GM12878 (cell line): ENCODE measurements at regions not wholly inside any gene's neighbourhood (a gene's known extent, or its start where the extent isn't known, plus 50 kb on each side); places are given as distances from the start of the nearest gene placed in this dataset.

Experiments
- ATAC-seq: fragments of 200-7000 bp; cut with Tn5 transposase; 3 replicates; pipeline ENCODE4 v1.9.1; 2020; ENCODE audit warnings: mild to moderate bottlenecking, moderate library complexity
- BruUV-seq: library from RNA; stranded (reverse); fragments of 400-500 nt; replicated peaks from 2 replicates; lab custom pipeline; 2021; lab: Mats Ljungman, UMichigan
- CTCF ChIA-PET: fragments of 300-600 bp; sonication (Branson Sonifier 250); formaldehyde crosslinking; extraction: SDS; loops from one replicate; lab custom pipeline; 2021; ENCODE audit warnings: inconsistent platforms; lab: Yijun Ruan, JAX
- POLR2A ChIA-PET: fragments of 350-600 bp; formaldehyde crosslinking; extraction: SDS; loops from one replicate; lab custom pipeline; 2021; ENCODE audit warnings: inconsistent platforms; lab: Charles Lee
- RAD21 ChIA-PET: fragments of 300-600 bp; sonication (Branson Sonifier 250); formaldehyde crosslinking; loops from one replicate; lab custom pipeline; 2023; ENCODE audit warnings: antibody characterized with exemption; ENCODE audit not compliant: unreplicated experiment; lab: Charles Lee
- SMC1A ChIA-PET: fragments of 300-600 bp; sonication (Branson Sonifier 250); formaldehyde crosslinking; loops from one replicate; lab custom pipeline; 2023; ENCODE audit not compliant: unreplicated experiment, uncharacterized antibody; lab: Charles Lee
- DNase-seq: peaks from one replicate; pipeline ENCODE4 v3.0.0-alpha.2; 2011; ENCODE audit warnings: low read depth, low spot score
- FAIRE-seq: peaks from 3 replicates; lab custom pipeline; 2011; peaks lifted over from hg19 to GRCh38; lab: Jason Lieb, UNC
- H2AFZ ChIP-seq: 2 replicates; pipeline ENCODE4 v1.6.0; 2011; ENCODE audit warnings: low read depth, low read length, control low read depth; ENCODE audit not compliant: control insufficient read depth
- H3K27ac ChIP-seq: 2 replicates; pipeline ENCODE4 v1.5.1; 2011; ENCODE audit warnings: control low read depth; ENCODE audit not compliant: control insufficient read depth, insufficient read depth
- H3K27me3 ChIP-seq, 2 experiments: replicated peaks in 1 of 2; 2 replicates each; pipeline versions ENCODE4 v1.6.0 to v1.6.1; 2011; ENCODE audit warnings: low read length in 1 of 2; ENCODE audit not compliant: control insufficient read depth in 2 of 2, insufficient read depth in 2 of 2
- H3K36me3 ChIP-seq, 2 experiments: 2 replicates each; pipeline ENCODE4 v1.5.1; 2011; ENCODE audit warnings: low read length in 1 of 2; ENCODE audit not compliant: control insufficient read depth in 2 of 2, insufficient read depth in 2 of 2
- H3K4me1 ChIP-seq: 2 replicates; pipeline ENCODE4 v1.6.1; 2011; ENCODE audit warnings: mild to moderate bottlenecking, low read length, moderate library complexity, mixed read lengths; ENCODE audit not compliant: control insufficient read depth, insufficient read depth
- H3K4me2 ChIP-seq: 2 replicates; pipeline ENCODE4 v1.6.0; 2011; ENCODE audit warnings: control low read depth; ENCODE audit not compliant: control insufficient read depth, insufficient read depth
- H3K4me3 ChIP-seq: fragments of 200-600 bp; sonication (generic); 2 replicates; pipeline ENCODE4 v1.5.1; 2016
- H3K79me2 ChIP-seq: 2 replicates; pipeline ENCODE4 v1.6.0; 2011; ENCODE audit warnings: low read length; ENCODE audit not compliant: control insufficient read depth, insufficient read depth
- H3K9ac ChIP-seq: 2 replicates; pipeline ENCODE4 v1.8.0; 2011; ENCODE audit warnings: low read length, control low read depth, mixed read lengths; ENCODE audit not compliant: control insufficient read depth, insufficient read depth
- H3K9me3 ChIP-seq: replicated peaks from 3 replicates; pipeline ENCODE4 v1.5.1; 2011; ENCODE audit warnings: mild to moderate bottlenecking, low read length; ENCODE audit not compliant: control insufficient read depth, insufficient read depth
- H4K20me1 ChIP-seq: 2 replicates; pipeline ENCODE4 v1.6.0; 2011; ENCODE audit not compliant: control insufficient read depth, insufficient read depth
- BMI1 ChIP-seq: fragments of 450-650 bp; IDR thresholded peaks from 2 replicates; pipeline ENCODE4 v1.6.1; 2016; ENCODE audit warnings: mild to moderate bottlenecking, moderate library complexity, borderline replicate concordance
- CHD2 ChIP-seq: IDR thresholded peaks from 2 replicates; pipeline ENCODE4 v1.6.1; 2011; ENCODE audit warnings: low read depth, low read length, improper control_type of control experiment, borderline replicate concordance
- HCFC1 ChIP-seq: fragments of 150-350 bp; IDR thresholded peaks from 2 replicates; pipeline ENCODE4 v1.6.1; 2014; ENCODE audit warnings: low read length
- KAT2A ChIP-seq: conservative IDR thresholded peaks from 2 replicates; pipeline ENCODE4 v1.6.1; 2011; ENCODE audit warnings: low read depth, low read length; ENCODE audit not compliant: control insufficient read depth
- KLF5 ChIP-seq: fragments of 450-650 bp; IDR thresholded peaks from 2 replicates; pipeline ENCODE4 v1.6.1; 2014; ENCODE audit warnings: mild to moderate bottlenecking; ENCODE audit not compliant: partially characterized antibody
- NBN ChIP-seq: fragments of 450-650 bp; IDR thresholded peaks from 2 replicates; pipeline ENCODE4 v1.6.1; 2016
- NFYB ChIP-seq: IDR thresholded peaks from 2 replicates; pipeline ENCODE4 v1.6.1; 2011; ENCODE audit warnings: low read depth, mild to moderate bottlenecking, low read length, improper control_type of control experiment, moderate library complexity; ENCODE audit not compliant: insufficient read depth
- POLR2A ChIP-seq: IDR thresholded peaks from 2 replicates; pipeline ENCODE4 v1.6.1; 2011; ENCODE audit warnings: low read depth, mild to moderate bottlenecking, low read length
- RAD51 ChIP-seq: fragments of 450-650 bp; IDR thresholded peaks from 2 replicates; pipeline ENCODE4 v1.6.1; 2016; ENCODE audit warnings: moderate library complexity, mild to moderate bottlenecking, inconsistent platforms
- SRF ChIP-seq, 2 experiments: IDR thresholded peaks; 2 replicates each; pipeline ENCODE4 v1.6.1; 2011; ENCODE audit warnings: low read depth in 2 of 2, low read length in 2 of 2, mild to moderate bottlenecking in 1 of 2, moderate library complexity in 1 of 2
- STAT1 ChIP-seq: fragments of 450-650 bp; conservative IDR thresholded peaks from 2 replicates; pipeline ENCODE4 v1.6.1; 2014; ENCODE audit warnings: antibody characterized with exemption, mild to moderate bottlenecking
- SUPT20H ChIP-seq: IDR thresholded peaks from 2 replicates; pipeline ENCODE4 v1.6.1; 2011; ENCODE audit warnings: low read depth, mild to moderate bottlenecking, low read length, moderate library complexity, borderline replicate concordance; ENCODE audit not compliant: control insufficient read depth
- in situ Hi-C: fragments of 300-500 bp; cut with MboI; formaldehyde crosslinking; loops from 9 replicates; pipeline ENCODE4 v1.14.3; 2018; ENCODE audit warnings: mixed read lengths
- intact Hi-C: fragments of 100-400 bp; cut with micrococcal nuclease; formaldehyde crosslinking; loops from one replicate; pipeline ENCODE4 v1.14.2; 2022; ENCODE audit not compliant: unreplicated experiment
- TF ChIP-seq, protein P1 (sequence below): fragments of 450-650 bp; IDR thresholded peaks from 2 replicates; pipeline ENCODE4 v1.6.1; 2017; ENCODE audit warnings: borderline replicate concordance

DNA sequence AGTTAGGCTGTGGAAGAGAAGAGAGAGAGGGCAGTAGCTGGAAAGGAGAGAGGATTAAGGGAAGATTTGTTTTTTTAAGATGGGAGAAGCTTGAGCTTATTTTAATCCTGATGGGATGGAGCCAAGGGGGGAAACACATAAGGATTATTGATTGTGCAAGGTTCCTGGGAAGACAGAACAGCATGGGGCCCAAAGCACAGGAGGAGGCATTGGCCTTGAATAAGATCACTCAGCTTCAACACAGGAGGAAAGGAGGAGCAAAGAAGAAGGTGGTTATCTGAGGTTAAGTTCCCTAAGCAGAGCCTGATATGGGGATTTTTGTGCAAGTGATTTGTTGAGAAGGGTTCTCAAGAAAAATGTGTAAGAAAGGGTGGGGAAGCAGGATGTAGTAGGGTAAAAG, 169.8 kb downstream of the ABCC12 start:
- H2AFZ ChIP-seq, result no peak overlapping the region
- POLR2A ChIA-PET, result no interaction called here
- H4K20me1 ChIP-seq, result no peaks in the 10 kb centered on the region
- no peaks in the 10 kb centered on the region for H3K36me3 ChIP-seq
- CTCF ChIA-PET, result no interaction called here
- intact Hi-C loops (no loop called here), in situ Hi-C loops (no loop called here)
- no peaks in the 10 kb centered on the region for H3K9me3 ChIP-seq
- ATAC-seq (no peak), DNase-seq (no peak), FAIRE-seq (no peak)
- no peak for TF ChIP-seq POLR2A
- TF ChIP-seq KAT2A, result no peak
- no peak for TF ChIP-seq SRF (IDR thresholded peaks at IDR 0.05; ENCODE audit: low read depth in 2 of 2, low read length in 2 of 2)
- no peak for TF ChIP-seq KLF5
- TF ChIP-seq, protein P1, sequence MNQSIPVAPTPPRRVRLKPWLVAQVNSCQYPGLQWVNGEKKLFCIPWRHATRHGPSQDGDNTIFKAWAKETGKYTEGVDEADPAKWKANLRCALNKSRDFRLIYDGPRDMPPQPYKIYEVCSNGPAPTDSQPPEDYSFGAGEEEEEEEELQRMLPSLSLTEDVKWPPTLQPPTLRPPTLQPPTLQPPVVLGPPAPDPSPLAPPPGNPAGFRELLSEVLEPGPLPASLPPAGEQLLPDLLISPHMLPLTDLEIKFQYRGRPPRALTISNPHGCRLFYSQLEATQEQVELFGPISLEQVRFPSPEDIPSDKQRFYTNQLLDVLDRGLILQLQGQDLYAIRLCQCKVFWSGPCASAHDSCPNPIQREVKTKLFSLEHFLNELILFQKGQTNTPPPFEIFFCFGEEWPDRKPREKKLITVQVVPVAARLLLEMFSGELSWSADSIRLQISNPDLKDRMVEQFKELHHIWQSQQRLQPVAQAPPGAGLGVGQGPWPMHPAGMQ, result no peak
- TF ChIP-seq RAD51, result no peak
- no peak for TF ChIP-seq NFYB
- no peak for TF ChIP-seq BMI1
- no peak for TF ChIP-seq NBN
- no peak for TF ChIP-seq HCFC1
- no peak for TF ChIP-seq SUPT20H
- no peak for TF ChIP-seq STAT1
- TF ChIP-seq CHD2, result no peak
- no peak overlapping the region for H3K4me3 ChIP-seq
- RAD21 ChIA-PET, result no interaction called here
- SMC1A ChIA-PET, result interaction anchor here (1.4 to 1.5 kb wide), 2 partner anchors 8 to 27 kb away, joined by 3 to 4 read pairs; no protein-coding TSS in a partner anchor
- no peak overlapping the region for H3K27ac ChIP-seq
- no TSS peak for BruUV-seq
- H3K9ac ChIP-seq, result no peak overlapping the region
- no peaks in the 10 kb centered on the region for H3K79me2 ChIP-seq
- no peak overlapping the region for H3K4me2 ChIP-seq
- H3K4me1 ChIP-seq, result no peaks in the 10 kb centered on the region
- H3K27me3 ChIP-seq, result no peaks in the 10 kb centered on the region
